SH-SY5Y (cell line): ENCODE measurements at regions not wholly inside any gene's neighbourhood (a gene's known extent, or its start where the extent isn't known, plus 50 kb on each side); places are given as distances from the start of the nearest gene placed in this dataset.

Experiments
- GATA2 ChIP-seq: IDR thresholded peaks from 2 replicates; pipeline ENCODE4 v1.6.1; 2011; ENCODE audit warnings: mild to moderate bottlenecking, low read depth, low read length
- GATA3 ChIP-seq: IDR thresholded peaks from 2 replicates; pipeline ENCODE4 v1.6.1; 2011; ENCODE audit warnings: low read depth, mild to moderate bottlenecking, low read length, moderate library complexity

DNA sequence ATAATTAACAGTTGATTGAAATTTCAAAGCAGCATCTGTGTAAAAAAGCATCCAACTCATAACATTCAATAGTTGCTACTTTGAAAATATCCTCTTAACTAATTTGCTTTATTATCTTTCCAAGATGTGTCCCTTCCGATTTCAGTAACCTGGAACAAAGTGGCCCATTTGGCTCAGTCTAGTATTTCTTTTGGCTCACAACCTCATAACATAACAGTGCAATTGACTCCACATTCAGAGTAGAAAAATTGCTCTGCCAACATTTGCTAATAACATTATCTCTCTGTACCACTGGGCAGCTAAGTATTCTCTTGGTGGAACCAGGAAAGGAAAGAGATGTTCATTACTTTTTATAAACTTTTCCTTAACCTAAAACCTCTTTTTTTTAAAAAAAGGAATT lies 571.1 kb upstream of the ARGLU1 start:
- TF ChIP-seq GATA2: no peak
- TF ChIP-seq GATA3: no peak
